RWPE2 (cell line): ENCODE measurements at regions not wholly inside any gene's neighbourhood (a gene's known extent, or its start where the extent isn't known, plus 50 kb on each side); places are given as distances from the start of the nearest gene placed in this dataset.

Source experiments
- ATAC-seq: fragments of 200-7000 bp; cut with Tn5 transposase; 3 replicates; pipeline ENCODE4 v1.9.1; 2021; ENCODE audit warnings: low read depth
- DNase-seq: peaks from one replicate; pipeline ENCODE4 v3.0.0-alpha.2; 2020; ENCODE audit warnings: low spot score
- H3K27ac ChIP-seq: fragments of 450-650 bp; 2 replicates; pipeline ENCODE4 v1.5.1; 2017; ENCODE audit warnings: mild to moderate bottlenecking; ENCODE audit not compliant: poor library complexity, severe bottlenecking
- H3K27me3 ChIP-seq: fragments of 250-450 bp; sonication (Bioruptor Pico); 2 replicates; pipeline ENCODE4 v1.5.1; 2021; ENCODE audit warnings: mild to moderate bottlenecking, moderate library complexity; ENCODE audit not compliant: insufficient read depth, poor library complexity, severe bottlenecking
- H3K36me3 ChIP-seq: fragments of 250-450 bp; sonication (Bioruptor Pico); 2 replicates; pipeline ENCODE4 v1.5.1; 2020; ENCODE audit warnings: low read depth, mild to moderate bottlenecking, moderate library complexity
- H3K4me1 ChIP-seq: fragments of 250-450 bp; sonication (Bioruptor Pico); 2 replicates; pipeline ENCODE4 v1.5.1; 2021; ENCODE audit warnings: mild to moderate bottlenecking, moderate library complexity; ENCODE audit not compliant: insufficient read depth, poor library complexity, severe bottlenecking
- H3K4me3 ChIP-seq: fragments of 250-450 bp; sonication (Bioruptor Pico); 2 replicates; pipeline ENCODE4 v1.5.1; 2021; ENCODE audit warnings: mild to moderate bottlenecking, moderate library complexity; ENCODE audit not compliant: severe bottlenecking
- H3K9me3 ChIP-seq: fragments of 250-450 bp; sonication (Bioruptor Pico); 2 replicates; pipeline ENCODE4 v1.5.1; 2021; ENCODE audit warnings: mild to moderate bottlenecking, moderate library complexity; ENCODE audit not compliant: severe bottlenecking
- TF ChIP-seq, protein P1 (sequence below): fragments of 450-650 bp; IDR thresholded peaks from one replicate; pipeline ENCODE4 v1.5.1; 2017; ENCODE audit warnings: mild to moderate bottlenecking, moderate library complexity; ENCODE audit not compliant: poor library complexity, severe bottlenecking

DNA sequence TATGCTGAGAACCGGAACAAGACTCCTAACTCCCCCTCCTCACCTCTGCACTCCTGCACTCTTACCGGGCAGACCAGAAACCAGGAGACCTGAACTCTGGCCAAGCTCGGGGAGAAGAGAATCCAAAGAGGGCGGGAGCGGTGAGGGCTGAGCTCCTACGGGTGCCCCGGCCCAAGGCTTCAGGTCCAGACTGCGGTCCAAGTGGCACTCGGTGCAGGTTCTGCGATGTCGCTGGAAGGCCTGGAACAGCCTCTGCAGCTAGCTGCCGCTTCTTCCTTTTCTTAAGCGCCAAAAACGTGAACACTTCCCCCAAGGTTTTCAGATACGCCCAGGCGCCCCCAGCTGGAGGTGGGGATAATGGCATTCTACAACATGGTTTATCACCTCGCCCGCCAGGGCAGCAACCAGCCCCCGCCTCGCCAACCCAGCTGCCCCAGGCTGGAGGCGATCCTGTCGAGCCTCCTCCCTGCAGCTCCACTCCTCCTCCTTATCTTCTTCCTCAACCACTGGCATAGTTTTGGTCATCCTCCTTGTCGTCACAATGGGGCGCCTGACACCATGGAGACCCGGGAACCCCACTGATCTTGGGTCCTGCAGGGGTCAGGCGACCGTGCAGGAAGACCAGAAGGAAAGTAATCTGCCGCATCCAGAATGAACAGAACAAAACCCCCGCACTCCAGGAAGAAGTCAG lies 1735.9 kb downstream of the TP53TG3F start:
- ATAC-seq (no peak), DNase-seq (no peak)
- H3K27me3 ChIP-seq = no peaks in the 10 kb centered on the region
- no peaks in the 10 kb centered on the region for H3K36me3 ChIP-seq
- H3K27ac ChIP-seq = no peak overlapping the region
- TF ChIP-seq, protein P1, sequence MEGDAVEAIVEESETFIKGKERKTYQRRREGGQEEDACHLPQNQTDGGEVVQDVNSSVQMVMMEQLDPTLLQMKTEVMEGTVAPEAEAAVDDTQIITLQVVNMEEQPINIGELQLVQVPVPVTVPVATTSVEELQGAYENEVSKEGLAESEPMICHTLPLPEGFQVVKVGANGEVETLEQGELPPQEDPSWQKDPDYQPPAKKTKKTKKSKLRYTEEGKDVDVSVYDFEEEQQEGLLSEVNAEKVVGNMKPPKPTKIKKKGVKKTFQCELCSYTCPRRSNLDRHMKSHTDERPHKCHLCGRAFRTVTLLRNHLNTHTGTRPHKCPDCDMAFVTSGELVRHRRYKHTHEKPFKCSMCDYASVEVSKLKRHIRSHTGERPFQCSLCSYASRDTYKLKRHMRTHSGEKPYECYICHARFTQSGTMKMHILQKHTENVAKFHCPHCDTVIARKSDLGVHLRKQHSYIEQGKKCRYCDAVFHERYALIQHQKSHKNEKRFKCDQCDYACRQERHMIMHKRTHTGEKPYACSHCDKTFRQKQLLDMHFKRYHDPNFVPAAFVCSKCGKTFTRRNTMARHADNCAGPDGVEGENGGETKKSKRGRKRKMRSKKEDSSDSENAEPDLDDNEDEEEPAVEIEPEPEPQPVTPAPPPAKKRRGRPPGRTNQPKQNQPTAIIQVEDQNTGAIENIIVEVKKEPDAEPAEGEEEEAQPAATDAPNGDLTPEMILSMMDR = no peak
- peaks cover 3% of the 10 kb centered on the region for H3K9me3 ChIP-seq
- no peaks in the 10 kb centered on the region for H3K4me1 ChIP-seq
- no peak overlapping the region for H3K4me3 ChIP-seq

- H3K9me3 ChIP-seq = peaks cover 5% of the 10 kb centered on the region
- no peaks in the 10 kb centered on the region for H3K36me3 ChIP-seq
- H3K27ac ChIP-seq = no peak overlapping the region
- no peak for DNase-seq
- TF ChIP-seq, protein P1 = no peak
- no peak for ATAC-seq
- no peaks in the 10 kb centered on the region for H3K27me3 ChIP-seq
- no peak overlapping the region for H3K4me3 ChIP-seq
- H3K4me1 ChIP-seq = no peaks in the 10 kb centered on the region
These were observed 1736.4 kb downstream of the TP53TG3F start for GRCh38 chr16:35195864-35196216.

- H3K4me3 ChIP-seq = no peak overlapping the region
- H3K27ac ChIP-seq = no peak overlapping the region
- H3K9me3 ChIP-seq = peaks cover 5% of the 10 kb centered on the region
- H3K27me3 ChIP-seq = no peaks in the 10 kb centered on the region
- H3K36me3 ChIP-seq = no peaks in the 10 kb centered on the region
- DNase-seq (no peak), ATAC-seq (no peak)
- H3K4me1 ChIP-seq = no peaks in the 10 kb centered on the region
- TF ChIP-seq, protein P1 = no peak
These were observed 1736.9 kb downstream of the TP53TG3F start for GRCh38 chr16:35196313-35196712.

DNA sequence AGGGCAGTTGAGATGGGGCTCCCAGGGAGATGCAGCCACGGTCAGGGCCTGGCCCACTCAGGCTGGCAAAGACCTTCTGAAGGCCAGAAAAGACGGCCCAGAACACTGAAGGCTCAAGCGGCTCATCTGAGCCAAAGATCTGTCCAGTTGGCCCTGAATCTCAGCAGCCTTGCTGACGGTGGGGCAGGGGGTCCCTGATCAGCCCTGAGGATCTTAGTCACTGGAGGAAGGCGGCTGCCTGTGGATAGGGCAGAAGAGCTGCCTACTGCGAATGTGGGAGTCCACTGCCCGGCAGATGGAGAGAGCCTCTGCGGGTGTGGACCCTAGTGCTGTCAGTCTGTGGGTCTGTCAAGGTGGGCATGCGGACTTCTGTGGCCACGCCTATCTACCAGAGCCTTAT lies 1738.2 kb downstream of the TP53TG3F start:
- H3K27me3 ChIP-seq = no peaks in the 10 kb centered on the region
- H3K27ac ChIP-seq = no peak overlapping the region
- H3K4me3 ChIP-seq = no peak overlapping the region
- peaks cover 5% of the 10 kb centered on the region for H3K9me3 ChIP-seq
- no peak for DNase-seq
- TF ChIP-seq, protein P1 = no peak
- H3K36me3 ChIP-seq = no peaks in the 10 kb centered on the region
- no peak for ATAC-seq
- H3K4me1 ChIP-seq = no peaks in the 10 kb centered on the region

DNA sequence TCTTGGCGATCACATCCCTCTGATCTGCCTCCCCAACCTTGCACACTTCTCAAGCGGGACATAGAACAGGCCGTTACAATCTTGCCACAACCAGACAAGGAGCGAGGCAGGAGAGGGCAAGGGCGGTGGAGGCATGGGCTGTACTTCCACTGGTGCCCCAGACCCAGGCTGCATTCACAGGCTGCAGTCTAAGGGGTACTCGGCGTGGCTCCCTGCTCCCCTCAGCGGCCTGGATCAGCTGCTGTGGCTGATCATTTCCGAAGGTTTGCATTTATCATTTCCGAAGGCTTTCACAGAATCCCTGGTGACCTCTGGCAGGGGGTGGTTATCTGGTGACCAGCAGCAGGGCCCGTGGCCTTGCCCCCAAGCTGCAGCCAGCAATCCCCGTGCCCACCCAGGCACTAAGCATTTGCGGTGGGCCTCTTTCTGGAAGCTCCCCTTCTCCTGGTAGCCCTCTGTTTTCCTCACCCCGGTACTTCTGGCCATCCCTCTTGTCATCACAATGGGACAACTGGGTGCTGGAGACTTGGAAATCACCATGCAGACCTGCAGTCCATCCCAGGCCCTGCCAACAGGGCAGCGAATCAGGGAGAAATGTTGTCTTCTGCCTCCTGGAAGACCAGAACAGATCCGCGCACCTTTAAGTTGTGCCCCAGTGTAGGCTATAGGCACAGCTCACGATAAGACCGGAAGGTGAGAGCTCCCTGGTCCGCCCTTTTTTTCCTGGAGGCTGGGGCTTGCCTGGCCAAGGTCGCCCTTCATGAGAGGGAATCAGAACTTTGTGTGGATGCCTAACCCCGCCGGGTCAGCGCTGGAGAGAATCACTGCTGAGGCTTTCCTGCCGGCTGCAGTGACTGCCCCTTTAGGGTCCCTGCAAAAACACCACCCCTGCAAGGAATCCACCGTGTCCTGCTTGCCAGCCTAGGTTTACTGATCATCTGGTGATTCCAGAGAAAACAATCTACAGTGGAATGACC lies 1739.1 kb downstream of the TP53TG3F start:
- no peaks in the 10 kb centered on the region for H3K36me3 ChIP-seq
- H3K4me3 ChIP-seq = no peak overlapping the region
- ATAC-seq = no peak
- DNase-seq = no peak
- no peak overlapping the region for H3K27ac ChIP-seq
- no peaks in the 10 kb centered on the region for H3K4me1 ChIP-seq
- TF ChIP-seq, protein P1 = no peak
- no peaks in the 10 kb centered on the region for H3K27me3 ChIP-seq
- peaks cover 5% of the 10 kb centered on the region for H3K9me3 ChIP-seq
